Pancreas (tissue), 10 donors: ENCODE measurements at regions not wholly inside any gene's neighbourhood (a gene's known extent, or its start where the extent isn't known, plus 50 kb on each side); places are given as distances from the start of the nearest gene placed in this dataset.

Experiments used
- ATAC-seq, 4 donors: fragments of 200-7000 bp; cut with Tn5 transposase; one replicate each; pipeline versions ENCODE4 v1.8.0 to v1.9.1; 2020; ENCODE audit warnings: mild to moderate bottlenecking in 4 of 4, moderate library complexity in 4 of 4
- DNase-seq, 6 donors: peaks; one replicate each; pipeline ENCODE4 v3.0.0-alpha.2; 2020
- FAIRE-seq: peaks from 2 replicates; lab custom pipeline; 2012; peaks lifted over from hg19 to GRCh38; lab: Jason Lieb, UNC
- H3K27ac ChIP-seq, 4 donors: fragments of 200-600 bp; sonication (generic); 1 replicate in 3 of 4; 2 replicates in 1 of 4; pipeline versions ENCODE4 v1.5.0 to v1.8.0; 2020
- H3K27me3 ChIP-seq, 4 donors: fragments of 200-600 bp; one replicate each; pipeline ENCODE4 v1.8.0; 2021
- H3K36me3 ChIP-seq, 3 donors: fragments of 200-600 bp; sonication (generic) in 1 of 3; one replicate each; pipeline versions ENCODE4 v1.5.0 to v1.8.0; 2020 to 2021
- H3K4me1 ChIP-seq, 3 donors: fragments of 200-600 bp; one replicate each; pipeline ENCODE4 v1.8.0; 2021
- H3K4me3 ChIP-seq, 4 donors: fragments of 200-600 bp; sonication (generic) in 2 of 4; one replicate each; pipeline versions ENCODE4 v1.5.0 to v1.8.0; 2020 to 2021
- H3K9me3 ChIP-seq, 4 donors: fragments of 200-600 bp; one replicate each; pipeline ENCODE4 v1.8.0; 2021
- WGBS, 2 donors: extraction: QIAGEN DNeasy Blood & Tissue Kit; methylation state at CpG; one replicate each; pipeline ENCODE4 v1.1.7; 2013; 5-methylcytosine and 5-hydroxymethylcytosine counted together
- intact Hi-C, 3 donors: fragments of 100-400 bp; cut with DNase I; formaldehyde crosslinking; loops; one replicate each; pipeline versions ENCODE4 v1.11.1 to v1.14.2; 2022
- TF ChIP-seq, protein P1 (sequence below), 4 donors: fragments of 200-600 bp; sonication (generic) in 3 of 4; IDR thresholded peaks; one replicate each; pipeline versions ENCODE4 v1.5.0 to v1.8.0; 2021; ENCODE audit warnings: antibody characterized with exemption in 4 of 4
- donor health status: healthy with polysubstance abuse.
- donor health status: DM: no; HTN: no; CAD: no; lungs with moderate emphysema.
- donor health status: DM: no; HTN: no; CAD: no.
- donor health status: control.
- donor health status: control.
- donor health status: Bipolar disorder and iron deficiency.
- donor health status: DM: yes; HTN: yes; CAD: no.
- donor health status: DM: no; HTN: no; CAD: no.
- donor health status: DM: no; HTN: no; CAD: no.
- donor health status: DM: yes; HTN: yes; CAD: no.

DNA sequence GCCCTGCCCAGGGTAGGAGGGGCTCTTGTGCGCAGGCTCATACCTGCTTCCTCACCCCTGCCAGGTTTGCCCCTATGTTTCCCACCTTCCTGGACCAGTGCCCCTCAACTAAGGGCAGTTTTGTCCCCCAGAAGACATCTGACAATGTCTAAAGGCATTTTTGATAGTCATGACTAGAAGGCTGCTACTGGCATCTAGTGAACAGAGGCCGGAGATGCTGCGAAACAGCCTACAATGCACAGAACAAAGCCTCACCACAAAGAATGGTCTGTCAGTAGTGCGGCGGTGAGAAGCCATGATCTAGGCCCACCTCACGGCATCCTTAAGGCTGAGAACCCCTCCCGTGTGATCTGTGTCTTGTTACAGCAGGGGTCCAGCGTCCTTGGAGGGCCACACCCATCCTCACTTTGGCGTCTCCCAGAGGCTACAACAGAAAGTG is 96.0 kb downstream of the TMEM17 start:
- Histone ChIP-seq H3K9me3 (no peaks in the 10 kb centered on the region), H3K4me3 (no peak overlapping the region), H3K27me3 (no peaks in the 10 kb centered on the region), H3K36me3 (no peaks in the 10 kb centered on the region), H3K27ac (no peak overlapping the region), H3K4me1 (peaks cover 0 to 5% (median 0%) of the 10 kb centered on the region in 3 donors)
- TF ChIP-seq, protein P1, sequence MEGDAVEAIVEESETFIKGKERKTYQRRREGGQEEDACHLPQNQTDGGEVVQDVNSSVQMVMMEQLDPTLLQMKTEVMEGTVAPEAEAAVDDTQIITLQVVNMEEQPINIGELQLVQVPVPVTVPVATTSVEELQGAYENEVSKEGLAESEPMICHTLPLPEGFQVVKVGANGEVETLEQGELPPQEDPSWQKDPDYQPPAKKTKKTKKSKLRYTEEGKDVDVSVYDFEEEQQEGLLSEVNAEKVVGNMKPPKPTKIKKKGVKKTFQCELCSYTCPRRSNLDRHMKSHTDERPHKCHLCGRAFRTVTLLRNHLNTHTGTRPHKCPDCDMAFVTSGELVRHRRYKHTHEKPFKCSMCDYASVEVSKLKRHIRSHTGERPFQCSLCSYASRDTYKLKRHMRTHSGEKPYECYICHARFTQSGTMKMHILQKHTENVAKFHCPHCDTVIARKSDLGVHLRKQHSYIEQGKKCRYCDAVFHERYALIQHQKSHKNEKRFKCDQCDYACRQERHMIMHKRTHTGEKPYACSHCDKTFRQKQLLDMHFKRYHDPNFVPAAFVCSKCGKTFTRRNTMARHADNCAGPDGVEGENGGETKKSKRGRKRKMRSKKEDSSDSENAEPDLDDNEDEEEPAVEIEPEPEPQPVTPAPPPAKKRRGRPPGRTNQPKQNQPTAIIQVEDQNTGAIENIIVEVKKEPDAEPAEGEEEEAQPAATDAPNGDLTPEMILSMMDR (IDR thresholded peaks at IDR 0.05), result no peak
- intact Hi-C loops, result loop anchor here in 2 of 3 donors (5.0 to 10.0 kb wide), 2 partner anchors 485 to 493 kb away; no protein-coding TSS in a partner anchor
- WGBS, 2 donors, result 85 to 88% methylated on average over 9 of the region's 9 CpGs
- DNase-seq, result no peak
- FAIRE-seq, result no peak
- ATAC-seq, result no peak

DNA sequence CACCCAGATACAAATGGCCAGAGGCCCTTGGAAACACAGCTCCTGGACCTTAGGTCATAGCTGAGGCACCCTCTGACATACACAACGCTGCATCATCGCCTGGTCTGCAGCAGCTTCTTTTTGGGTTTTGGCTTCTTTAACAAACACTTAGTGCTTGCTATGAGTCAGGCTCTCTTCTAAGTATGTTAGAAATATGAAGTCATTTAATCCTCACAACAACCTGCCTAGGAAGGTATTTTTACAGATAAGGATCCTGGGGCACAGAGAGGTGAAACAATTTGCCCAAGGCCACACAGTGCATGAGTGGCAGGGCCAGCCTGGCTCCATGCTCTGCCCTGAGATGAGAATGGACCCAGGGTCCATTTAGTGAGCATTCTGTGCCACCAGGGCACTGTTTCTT is 96.6 kb downstream of the TMEM17 start:
- TF ChIP-seq, protein P1 (IDR thresholded peaks at IDR 0.05), result no peak
- intact Hi-C loops, result no loop called here
- no peak for DNase-seq

DNA sequence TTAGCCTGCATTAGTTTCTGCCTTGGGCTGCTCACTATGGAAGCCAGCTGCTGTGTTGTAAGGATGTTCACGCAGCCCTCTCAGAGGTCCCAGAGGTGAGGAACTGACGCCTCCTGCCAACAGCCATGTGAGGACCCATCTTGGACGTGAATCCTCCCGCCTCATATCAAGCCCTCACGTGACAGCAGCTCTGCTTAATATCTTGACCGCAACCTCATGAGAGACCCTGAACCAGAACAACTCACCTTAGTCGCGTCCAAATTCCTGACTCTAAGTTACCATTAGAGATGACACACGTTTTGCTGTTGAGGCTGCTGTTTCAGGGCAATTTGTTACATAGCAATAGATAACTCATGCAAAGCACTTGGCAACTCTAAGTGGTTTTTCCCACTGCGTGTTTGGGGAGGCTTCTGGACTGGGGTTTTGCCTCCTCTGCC is 97.7 kb downstream of the TMEM17 start:
- TF ChIP-seq, protein P1 (IDR thresholded peaks at IDR 0.05), result no peak
- FAIRE-seq (no peak), DNase-seq (no peak), ATAC-seq (no peak)
- H3K36me3 ChIP-seq, result no peaks in the 10 kb centered on the region
- no peak overlapping the region for H3K27ac ChIP-seq
- H3K9me3 ChIP-seq, result no peaks in the 10 kb centered on the region
- no peak overlapping the region for H3K4me3 ChIP-seq
- H3K27me3 ChIP-seq, result no peaks in the 10 kb centered on the region
- 74 to 80% methylated on average over 10 of the region's 10 CpGs for WGBS, 2 donors
- peaks cover 0 to 5% (median 0%) of the 10 kb centered on the region in 3 donors for H3K4me1 ChIP-seq
- intact Hi-C loops, result no loop called here

More for the DNA sequence above, 96.6 kb downstream of the TMEM17 start:
- Histone ChIP-seq H3K27ac (no peak overlapping the region), H3K9me3 (no peaks in the 10 kb centered on the region), H3K4me1 (peaks cover 0 to 5% (median 0%) of the 10 kb centered on the region in 3 donors), H3K27me3 (no peaks in the 10 kb centered on the region), H3K4me3 (no peak overlapping the region), H3K36me3 (no peaks in the 10 kb centered on the region)
- no peak for FAIRE-seq
- ATAC-seq, result no peak
- 88 to 96% methylated on average over 2 of the region's 2 CpGs for WGBS, 2 donors

DNA sequence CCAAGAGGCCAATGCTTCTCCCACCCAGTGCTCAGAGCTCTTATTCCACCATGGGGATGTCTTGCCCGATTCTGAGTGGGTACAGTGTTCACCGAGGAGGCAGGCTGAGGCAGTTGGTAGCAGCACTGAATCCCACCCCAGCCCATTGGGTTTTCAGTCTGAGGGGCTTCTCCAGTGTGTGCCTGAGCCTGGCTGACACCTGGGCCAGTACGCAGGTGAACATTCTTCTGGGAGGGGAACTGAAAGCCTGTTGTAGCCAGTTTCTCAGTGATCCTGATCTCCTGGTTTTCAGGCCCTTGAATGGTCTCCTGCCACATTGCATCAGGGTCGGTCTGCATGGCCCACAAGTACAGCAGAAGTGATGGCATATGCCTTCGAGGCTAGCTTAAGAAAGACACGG is 98.2 kb downstream of the TMEM17 start:
- FAIRE-seq (no peak), DNase-seq (no peak), ATAC-seq (no peak)
- peaks cover 0 to 5% (median 0%) of the 10 kb centered on the region in 3 donors for H3K4me1 ChIP-seq
- no peaks in the 10 kb centered on the region for H3K36me3 ChIP-seq
- WGBS, 2 donors, result 64 to 78% methylated on average over 6 of the region's 6 CpGs
- intact Hi-C loops, result no loop called here
- H3K9me3 ChIP-seq, result no peaks in the 10 kb centered on the region
- no peak overlapping the region for H3K27ac ChIP-seq
- TF ChIP-seq, protein P1 (IDR thresholded peaks at IDR 0.05), result no peak
- H3K4me3 ChIP-seq, result no peak overlapping the region
- no peaks in the 10 kb centered on the region for H3K27me3 ChIP-seq

DNA sequence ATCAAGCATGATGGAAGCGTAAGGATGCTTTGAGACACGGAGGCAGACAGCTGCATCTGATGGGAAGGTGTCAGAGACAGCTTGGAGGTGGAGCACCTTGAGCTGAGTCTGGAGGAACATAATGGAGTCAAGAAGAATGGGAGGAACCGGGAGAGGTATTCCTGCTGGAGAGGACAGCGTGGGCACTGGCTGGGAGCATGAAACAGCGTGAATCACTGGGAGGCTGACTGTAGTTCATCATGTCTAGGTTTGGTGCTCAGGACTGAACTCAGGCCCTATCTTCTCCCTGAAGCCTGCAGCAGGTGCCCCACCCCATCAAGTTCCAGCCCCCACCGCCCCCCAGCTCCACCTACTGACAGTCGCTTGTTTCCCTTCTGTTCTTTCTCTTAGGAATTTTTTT is 98.6 kb downstream of the TMEM17 start:
- Histone ChIP-seq H3K27me3 (no peaks in the 10 kb centered on the region), H3K4me3 (no peak overlapping the region), H3K4me1 (peaks cover 0 to 5% (median 0%) of the 10 kb centered on the region in 3 donors), H3K27ac (no peak overlapping the region), H3K36me3 (no peaks in the 10 kb centered on the region), H3K9me3 (no peaks in the 10 kb centered on the region)
- DNase-seq (no peak), ATAC-seq (no peak), FAIRE-seq (no peak)
- TF ChIP-seq, protein P1 (IDR thresholded peaks at IDR 0.05), result no peak
- intact Hi-C loops, result no loop called here
- WGBS, 2 donors, result 94 to 98% methylated on average over 7 of the region's 7 CpGs
